Parathyroid adenoma (tissue), 2 donors: ENCODE measurements at regions not wholly inside any gene's neighbourhood (a gene's known extent, or its start where the extent isn't known, plus 50 kb on each side); places are given as distances from the start of the nearest gene placed in this dataset.
"Not testable (repeated sequence)": the region's sequence is repeated elsewhere in the genome, so short reads cannot be mapped to it uniquely, and the experiment has no call there.

Source experiments
- H2AFZ ChIP-seq: fragments of 300-600 bp; sonication (generic); one replicate; pipeline ENCODE4 v1.7.0; 2017; ENCODE audit warnings: antibody characterized with exemption, mild to moderate bottlenecking
- H3K27ac ChIP-seq: fragments of 300-600 bp; sonication (generic); one replicate; pipeline ENCODE4 v1.7.0; 2017
- H3K27me3 ChIP-seq: fragments of 300-600 bp; sonication (generic); one replicate; pipeline ENCODE4 v1.7.0; 2017; ENCODE audit warnings: low read length; ENCODE audit not compliant: control insufficient read depth, insufficient read depth
- H3K36me3 ChIP-seq: fragments of 300-600 bp; sonication (generic); one replicate; pipeline ENCODE4 v1.7.0; 2017; ENCODE audit warnings: low read length; ENCODE audit not compliant: control insufficient read depth, insufficient read depth
- H3K4me1 ChIP-seq: fragments of 300-600 bp; sonication (generic); one replicate; pipeline ENCODE4 v1.7.0; 2017; ENCODE audit warnings: control low read depth
- H3K4me2 ChIP-seq: fragments of 300-600 bp; sonication (generic); one replicate; pipeline ENCODE4 v1.7.0; 2017; ENCODE audit warnings: low read length
- H3K4me3 ChIP-seq: fragments of 300-600 bp; sonication (generic); one replicate; pipeline ENCODE4 v1.7.0; 2017; ENCODE audit warnings: low read depth, low read length
- H3K79me2 ChIP-seq: fragments of 300-600 bp; sonication (generic); one replicate; pipeline ENCODE4 v1.7.0; 2017; ENCODE audit warnings: control low read depth
- H3K9ac ChIP-seq: fragments of 300-600 bp; sonication (generic); one replicate; pipeline ENCODE4 v1.7.0; 2017; ENCODE audit warnings: mild to moderate bottlenecking
- H3K9me3 ChIP-seq: fragments of 300-600 bp; sonication (generic); one replicate; pipeline ENCODE4 v1.7.0; 2017; ENCODE audit warnings: low read length; ENCODE audit not compliant: control insufficient read depth
- CTCF ChIP-seq: fragments of 300-600 bp; sonication (generic); IDR thresholded peaks from one replicate; pipeline ENCODE4 v1.7.0; 2017; ENCODE audit warnings: antibody characterized with exemption, mild to moderate bottlenecking
- donor health status: primary hyperparathyroidism.

GRCh38 chr5:93221773-93222172 is 359.2 kb downstream of the NR2F1-AS1 start:
- no peak for TF ChIP-seq CTCF
- Histone ChIP-seq H3K4me1 (no peaks in the 10 kb centered on the region), H3K4me2 (no peak overlapping the region), H2AFZ (no peak overlapping the region), H3K27me3 (no peaks in the 10 kb centered on the region), H3K9ac (no peak overlapping the region), H3K36me3 (no peaks in the 10 kb centered on the region), H3K27ac (no peak overlapping the region), H3K4me3 (no peak overlapping the region), H3K9me3 (no peaks in the 10 kb centered on the region), H3K79me2 (no peaks in the 10 kb centered on the region)

DNA sequence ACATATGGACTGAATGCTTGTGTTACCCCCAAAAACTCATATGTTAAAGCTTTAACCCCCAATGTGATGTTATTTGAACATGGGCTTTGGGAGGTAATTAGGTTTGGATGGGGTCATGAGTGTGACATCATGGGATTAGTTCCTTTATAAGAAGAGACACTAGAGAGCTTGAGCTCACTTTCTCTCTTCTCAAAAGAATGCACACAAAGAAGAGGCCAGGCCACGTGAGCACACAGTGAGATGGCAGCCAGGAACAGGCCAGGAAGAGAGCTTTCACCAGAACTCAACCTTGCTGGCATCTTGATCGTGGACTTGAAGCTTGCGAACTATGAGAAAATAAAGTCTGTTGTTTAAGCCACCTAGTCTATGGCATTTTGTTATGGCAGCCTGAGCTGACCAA is 360.6 kb downstream of the NR2F1-AS1 start:
- H3K36me3 ChIP-seq, result no peaks in the 10 kb centered on the region
- no peaks in the 10 kb centered on the region for H3K9me3 ChIP-seq
- no peaks in the 10 kb centered on the region for H3K4me1 ChIP-seq
- H3K4me2 ChIP-seq, result no peak overlapping the region
- no peak overlapping the region for H3K27ac ChIP-seq
- no peaks in the 10 kb centered on the region for H3K27me3 ChIP-seq
- no peak for TF ChIP-seq CTCF
- no peak overlapping the region for H2AFZ ChIP-seq
- no peak overlapping the region for H3K4me3 ChIP-seq
- H3K9ac ChIP-seq, result no peak overlapping the region
- no peaks in the 10 kb centered on the region for H3K79me2 ChIP-seq

DNA sequence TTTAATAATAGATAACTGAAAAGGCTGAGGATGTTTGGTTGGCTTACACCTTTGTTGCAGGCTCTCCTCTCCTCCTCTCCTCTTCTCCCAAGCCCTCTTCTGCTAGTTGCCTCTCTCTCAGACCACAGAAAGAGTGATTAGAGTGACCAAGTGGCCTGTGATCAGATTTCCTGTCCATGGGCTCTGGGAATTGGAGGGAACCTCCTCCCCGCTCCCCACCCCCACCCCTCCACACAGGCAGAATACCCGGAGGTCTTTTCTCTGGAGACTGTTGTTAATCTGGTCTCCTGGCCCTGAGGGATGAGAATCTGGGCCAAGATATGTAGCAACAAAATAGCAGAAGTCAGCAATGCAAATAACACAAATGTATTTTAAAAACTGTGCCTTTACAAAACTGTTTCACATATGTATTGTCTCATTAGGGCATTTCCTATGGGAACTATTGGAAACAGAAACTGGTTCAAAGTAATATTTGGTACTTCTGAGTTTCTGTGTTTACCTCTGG is 361.3 kb downstream of the NR2F1-AS1 start:
- Histone ChIP-seq H3K27me3 (no peaks in the 10 kb centered on the region), H3K9me3 (no peaks in the 10 kb centered on the region), H2AFZ (no peak overlapping the region), H3K9ac (no peak overlapping the region), H3K79me2 (no peaks in the 10 kb centered on the region), H3K36me3 (no peaks in the 10 kb centered on the region), H3K27ac (no peak overlapping the region), H3K4me2 (no peak overlapping the region), H3K4me3 (no peak overlapping the region), H3K4me1 (no peaks in the 10 kb centered on the region)
- no peak for TF ChIP-seq CTCF

DNA sequence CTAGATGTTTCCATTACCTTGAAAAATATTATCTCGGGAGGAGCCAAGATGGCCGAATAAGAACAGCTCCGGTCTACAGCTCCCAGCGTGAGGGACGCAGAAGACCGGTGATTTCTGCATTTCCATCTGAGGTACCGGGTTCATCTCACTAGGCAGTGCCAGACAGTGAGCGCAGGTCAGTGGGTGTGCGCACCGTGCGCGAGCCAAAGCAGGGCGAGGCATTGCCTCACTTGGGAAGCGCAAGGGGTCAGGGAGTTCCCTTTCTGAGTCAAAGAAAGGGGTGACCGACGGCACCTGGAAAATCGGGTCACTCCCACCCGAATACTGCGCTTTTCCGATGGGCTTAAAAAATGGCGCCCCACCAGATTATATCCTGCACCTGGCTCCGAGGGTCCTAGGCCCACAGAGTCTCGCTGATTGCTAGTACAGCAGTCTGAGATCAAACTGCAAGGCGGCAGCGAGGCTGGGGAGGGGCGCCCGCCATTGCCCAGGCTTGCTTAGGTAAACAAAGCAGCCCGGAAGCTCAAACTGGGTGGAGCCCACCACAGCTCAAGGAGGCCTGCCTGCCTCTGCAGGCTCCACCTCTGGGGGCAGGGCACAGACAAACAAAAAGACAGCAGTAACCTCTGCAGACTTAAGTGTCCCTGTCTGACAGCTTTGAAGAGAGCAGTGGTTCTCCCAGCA is 367.8 kb downstream of the NR2F1-AS1 start:
- H3K4me3 ChIP-seq, H3K27ac ChIP-seq, H3K36me3 ChIP-seq, H3K4me2 ChIP-seq, H3K27me3 ChIP-seq, H3K4me1 ChIP-seq, H3K9me3 ChIP-seq, H2AFZ ChIP-seq, H3K9ac ChIP-seq, H3K79me2 ChIP-seq: not testable (repeated sequence)

DNA sequence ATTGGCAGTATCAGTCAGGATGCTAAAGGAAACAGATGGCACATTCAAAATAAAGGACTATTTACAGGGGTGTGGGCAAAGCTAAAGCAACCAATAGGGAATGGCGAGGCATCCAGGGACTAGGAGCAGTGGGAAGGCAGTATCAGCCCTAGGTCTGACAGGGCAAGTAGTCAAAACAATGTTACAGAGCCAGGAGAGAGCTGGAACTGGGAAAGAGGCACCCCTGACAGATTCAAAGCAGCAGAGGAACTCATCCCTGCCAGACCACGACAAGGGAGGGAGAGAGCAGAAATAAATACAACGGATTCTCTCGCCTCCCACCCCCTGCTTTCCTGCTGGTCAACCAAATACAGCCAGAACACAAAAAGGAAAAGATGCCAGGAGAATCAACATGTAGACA is 371.5 kb downstream of the NR2F1-AS1 start:
- H3K9ac ChIP-seq, result no peak overlapping the region
- no peak overlapping the region for H3K4me2 ChIP-seq
- TF ChIP-seq CTCF, result no peak
- no peaks in the 10 kb centered on the region for H3K4me1 ChIP-seq
- no peaks in the 10 kb centered on the region for H3K9me3 ChIP-seq
- no peak overlapping the region for H3K4me3 ChIP-seq
- H3K79me2 ChIP-seq, result no peaks in the 10 kb centered on the region
- H3K27me3 ChIP-seq, result no peaks in the 10 kb centered on the region
- H3K36me3 ChIP-seq, result no peaks in the 10 kb centered on the region
- H3K27ac ChIP-seq, result no peak overlapping the region
- H2AFZ ChIP-seq, result no peak overlapping the region
